Astrocyte (in vitro differentiated cells and primary cell): ENCODE measurements at regions not wholly inside any gene's neighbourhood (a gene's known extent, or its start where the extent isn't known, plus 50 kb on each side); places are given as distances from the start of the nearest gene placed in this dataset.

Experiments
- DNase-seq: peaks from one replicate; pipeline ENCODE4 v3.0.0-alpha.2; 2010; ENCODE audit warnings: low read depth
- FAIRE-seq: peaks from 2 replicates; lab custom pipeline; 2011; peaks lifted over from hg19 to GRCh38; lab: Jason Lieb, UNC
- H2AFZ ChIP-seq: 2 replicates; pipeline ENCODE4 v1.6.0; 2012; ENCODE audit warnings: low read depth, low read length, inconsistent platforms
- H3K27ac ChIP-seq: 2 replicates; pipeline ENCODE4 v1.5.1; 2011; ENCODE audit warnings: low read depth, low read length, inconsistent platforms
- H3K27me3 ChIP-seq: 2 replicates; pipeline ENCODE4 v1.6.0; 2011; ENCODE audit warnings: low read length, inconsistent platforms; ENCODE audit not compliant: insufficient read depth
- H3K36me3 ChIP-seq: 2 replicates; pipeline ENCODE4 v1.5.1; 2011; ENCODE audit warnings: low read length, inconsistent platforms; ENCODE audit not compliant: insufficient read depth
- H3K4me1 ChIP-seq: 2 replicates; pipeline ENCODE4 v1.5.1; 2011; ENCODE audit warnings: low read length, inconsistent platforms; ENCODE audit not compliant: insufficient read depth
- H3K4me2 ChIP-seq: 2 replicates; pipeline ENCODE4 v1.6.0; 2012; ENCODE audit warnings: low read length, inconsistent platforms
- H3K4me3 ChIP-seq: 2 replicates; pipeline ENCODE4 v1.5.1; 2011; ENCODE audit warnings: low read depth, mild to moderate bottlenecking, low read length, inconsistent platforms; ENCODE audit not compliant: insufficient read depth
- H3K79me2 ChIP-seq: 2 replicates; pipeline ENCODE4 v1.6.0; 2012; ENCODE audit warnings: mild to moderate bottlenecking, low read length, inconsistent platforms; ENCODE audit not compliant: insufficient read depth
- H3K9ac ChIP-seq: 2 replicates; pipeline ENCODE4 v1.6.0; 2012; ENCODE audit warnings: mild to moderate bottlenecking, low read length, inconsistent platforms
- H3K9me3 ChIP-seq: 2 replicates; pipeline ENCODE4 v1.5.1; 2012; ENCODE audit warnings: low read depth, mild to moderate bottlenecking, low read length, inconsistent platforms; ENCODE audit not compliant: insufficient read depth
- H4K20me1 ChIP-seq: 2 replicates; pipeline ENCODE4 v1.6.0; 2012; ENCODE audit warnings: low read length, inconsistent platforms; ENCODE audit not compliant: insufficient read depth
- H3K27ac Mint-ChIP-seq: one replicate; pipeline ENCODE4 v1.8.0; 2021; ENCODE audit warnings: mild to moderate bottlenecking, mixed read lengths; ENCODE audit not compliant: unreplicated experiment
- H3K27me3 Mint-ChIP-seq: one replicate; pipeline ENCODE4 v1.8.0; 2021; ENCODE audit warnings: low read depth, mixed read lengths; ENCODE audit not compliant: unreplicated experiment
- H3K36me3 Mint-ChIP-seq: one replicate; pipeline ENCODE4 v1.8.0; 2021; ENCODE audit warnings: low read depth, mixed read lengths; ENCODE audit not compliant: unreplicated experiment
- H3K4me1 Mint-ChIP-seq: one replicate; pipeline ENCODE4 v1.8.0; 2021; ENCODE audit warnings: low read depth, mixed read lengths; ENCODE audit not compliant: unreplicated experiment
- H3K4me3 Mint-ChIP-seq: one replicate; pipeline ENCODE4 v1.8.0; 2021; ENCODE audit warnings: mild to moderate bottlenecking, moderate library complexity, mixed read lengths; ENCODE audit not compliant: unreplicated experiment
- H3K9me3 Mint-ChIP-seq: one replicate; pipeline ENCODE4 v1.8.0; 2021; ENCODE audit warnings: mild to moderate bottlenecking, mixed read lengths; ENCODE audit not compliant: unreplicated experiment
- CTCF ChIP-seq: IDR thresholded peaks from 2 replicates; pipeline ENCODE4 v1.5.1; 2011; ENCODE audit warnings: low read depth, mild to moderate bottlenecking, inconsistent platforms, low read length, moderate library complexity; ENCODE audit not compliant: insufficient read depth
- EZH2 ChIP-seq: IDR thresholded peaks from 2 replicates; pipeline ENCODE4 v1.6.1; 2012; ENCODE audit warnings: mild to moderate bottlenecking, low read length, inconsistent platforms; ENCODE audit not compliant: insufficient read depth

DNA sequence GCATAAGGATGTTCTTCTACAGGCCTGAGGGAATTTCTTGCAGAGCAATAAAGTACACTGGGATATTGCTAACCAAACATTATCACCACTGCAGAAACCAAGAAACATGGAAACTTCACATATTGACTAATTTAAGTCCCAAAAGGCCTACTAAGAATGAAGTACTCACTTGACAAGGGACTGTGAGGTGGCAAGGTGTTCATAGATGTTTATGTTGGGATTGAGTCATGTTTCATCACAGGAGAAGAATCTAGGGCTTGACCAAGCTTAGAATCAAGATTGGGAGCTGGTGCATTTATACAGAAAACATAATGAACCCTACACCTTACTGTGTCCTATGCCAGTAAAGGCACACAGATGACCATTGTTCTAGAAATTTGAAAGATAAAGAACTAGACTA, 56.7 kb upstream of the GAS1 start:
- no peaks in the 10 kb centered on the region for H3K79me2 ChIP-seq
- H3K27me3 Mint-ChIP-seq = no peaks in the 10 kb centered on the region
- no peak overlapping the region for H3K4me2 ChIP-seq
- no peaks in the 10 kb centered on the region for H3K4me1 ChIP-seq
- FAIRE-seq = no peak
- no peak overlapping the region for H3K27ac ChIP-seq
- no peak overlapping the region for H3K9ac ChIP-seq
- no peak overlapping the region for H2AFZ ChIP-seq
- H3K9me3 ChIP-seq = no peaks in the 10 kb centered on the region
- TF ChIP-seq EZH2 (no peak), CTCF (no peak)
- no peaks in the 10 kb centered on the region for H4K20me1 ChIP-seq
- no peaks in the 10 kb centered on the region for H3K27me3 ChIP-seq
- DNase-seq = no peak
- H3K4me3 Mint-ChIP-seq = no peak overlapping the region
- no peaks in the 10 kb centered on the region for H3K4me1 Mint-ChIP-seq
- no peak overlapping the region for H3K27ac Mint-ChIP-seq
- no peaks in the 10 kb centered on the region for H3K36me3 Mint-ChIP-seq
- H3K9me3 Mint-ChIP-seq = no peaks in the 10 kb centered on the region
- no peaks in the 10 kb centered on the region for H3K36me3 ChIP-seq
- H3K4me3 ChIP-seq = no peak overlapping the region

DNA sequence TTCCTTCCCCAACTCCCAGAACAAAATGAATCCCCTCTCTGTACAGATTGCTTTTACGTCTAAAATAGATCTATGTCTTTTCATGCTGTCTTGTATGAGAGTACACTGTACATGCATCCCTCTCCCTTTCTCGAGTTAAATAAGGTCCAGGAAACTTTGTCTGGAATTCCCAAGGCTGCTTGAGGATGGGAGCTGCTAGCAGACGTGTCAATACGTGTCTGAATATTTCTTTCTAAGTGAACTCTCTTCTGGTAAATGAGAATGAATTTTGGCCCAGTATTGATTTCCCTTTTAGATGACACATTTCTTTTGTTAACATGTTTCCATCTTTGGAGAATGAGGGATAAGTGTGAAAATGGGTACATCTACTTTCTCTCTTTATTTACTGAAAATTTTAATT, 59.6 kb upstream of the GAS1 start:
- H3K36me3 ChIP-seq = no peaks in the 10 kb centered on the region
- no peak overlapping the region for H3K4me3 ChIP-seq
- Mint-ChIP-seq H3K27me3 (no peaks in the 10 kb centered on the region), H3K4me3 (no peak overlapping the region), H3K9me3 (no peaks in the 10 kb centered on the region), H3K4me1 (no peaks in the 10 kb centered on the region), H3K36me3 (no peaks in the 10 kb centered on the region), H3K27ac (no peak overlapping the region)
- H3K9me3 ChIP-seq = no peaks in the 10 kb centered on the region
- no peak overlapping the region for H2AFZ ChIP-seq
- no peaks in the 10 kb centered on the region for H3K79me2 ChIP-seq
- no peaks in the 10 kb centered on the region for H4K20me1 ChIP-seq
- no peaks in the 10 kb centered on the region for H3K27me3 ChIP-seq
- FAIRE-seq (no peak), DNase-seq (no peak)
- H3K4me1 ChIP-seq = no peaks in the 10 kb centered on the region
- TF ChIP-seq CTCF (no peak), EZH2 (no peak)
- H3K27ac ChIP-seq = no peak overlapping the region
- no peak overlapping the region for H3K9ac ChIP-seq
- H3K4me2 ChIP-seq = no peak overlapping the region

- Histone ChIP-seq H2AFZ (no peak overlapping the region), H3K79me2 (no peaks in the 10 kb centered on the region), H3K27ac (no peak overlapping the region), H3K27me3 (no peaks in the 10 kb centered on the region), H3K36me3 (no peaks in the 10 kb centered on the region), H3K9ac (no peak overlapping the region), H3K4me2 (no peak overlapping the region), H3K4me3 (no peak overlapping the region), H3K9me3 (no peaks in the 10 kb centered on the region), H4K20me1 (no peaks in the 10 kb centered on the region), H3K4me1 (no peaks in the 10 kb centered on the region)
- DNase-seq (no peak), FAIRE-seq (peak; percentile 20)
- Mint-ChIP-seq H3K4me3 (no peak overlapping the region), H3K9me3 (no peaks in the 10 kb centered on the region), H3K27ac (no peak overlapping the region), H3K4me1 (no peaks in the 10 kb centered on the region), H3K27me3 (no peaks in the 10 kb centered on the region), H3K36me3 (no peaks in the 10 kb centered on the region)
- TF ChIP-seq EZH2 (no peak), CTCF (no peak)
Observed at GRCh38 chr9:87007711-87008366, 60.5 kb upstream of the GAS1 start.
